ENCODE measurements at regions not wholly inside any gene's neighbourhood (a gene's known extent, or its start where the extent isn't known, plus 50 kb on each side); places are given as distances from the start of the nearest gene placed in this dataset.

DNA sequence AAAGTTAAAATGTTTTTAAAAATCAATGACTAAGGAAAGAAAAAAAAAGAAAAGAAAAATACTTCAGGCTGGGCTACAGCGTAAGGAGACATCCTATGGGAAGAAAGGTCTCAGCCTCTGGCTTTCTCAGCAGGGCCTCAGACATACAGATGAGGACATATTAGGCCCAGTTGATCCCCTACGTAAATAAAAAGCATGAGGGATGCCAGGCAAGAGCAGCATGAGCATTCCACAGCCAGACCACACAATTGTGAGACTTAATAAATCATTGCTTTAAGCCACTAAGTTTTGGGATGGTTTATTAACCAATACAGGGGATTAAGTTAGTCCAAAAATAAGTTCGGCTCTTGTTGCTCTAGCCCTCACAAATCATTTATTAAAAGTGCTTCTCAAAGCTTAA, 394.1 kb upstream of the NECTIN3 start:
- Histone ChIP-seq H3K4me2 (no peak overlapping the region), H4K20me1 (ENCODE audit: insufficient read depth, poor library complexity, severe bottlenecking) (no peaks in the 10 kb centered on the region), H3K4me3 (no peak overlapping the region), H3K79me2 (no peaks in the 10 kb centered on the region), H3K9me2 (replicated peaks; ENCODE audit: insufficient read depth) (no peaks in the 10 kb centered on the region), H2AFZ (no peak overlapping the region), H3K9me3 (ENCODE audit: low read depth) (no peaks in the 10 kb centered on the region), H3K36me3 (replicated peaks; ENCODE audit: insufficient read depth, low read depth) (no peaks in the 10 kb centered on the region), H3K27me3 (no peaks in the 10 kb centered on the region), H3K4me1 (ENCODE audit: insufficient read depth) (no peaks in the 10 kb centered on the region), H3K27ac (no peak overlapping the region)
- DNase-seq (ENCODE audit: low spot score): peak; percentile 19
- TF ChIP-seq, protein P1, sequence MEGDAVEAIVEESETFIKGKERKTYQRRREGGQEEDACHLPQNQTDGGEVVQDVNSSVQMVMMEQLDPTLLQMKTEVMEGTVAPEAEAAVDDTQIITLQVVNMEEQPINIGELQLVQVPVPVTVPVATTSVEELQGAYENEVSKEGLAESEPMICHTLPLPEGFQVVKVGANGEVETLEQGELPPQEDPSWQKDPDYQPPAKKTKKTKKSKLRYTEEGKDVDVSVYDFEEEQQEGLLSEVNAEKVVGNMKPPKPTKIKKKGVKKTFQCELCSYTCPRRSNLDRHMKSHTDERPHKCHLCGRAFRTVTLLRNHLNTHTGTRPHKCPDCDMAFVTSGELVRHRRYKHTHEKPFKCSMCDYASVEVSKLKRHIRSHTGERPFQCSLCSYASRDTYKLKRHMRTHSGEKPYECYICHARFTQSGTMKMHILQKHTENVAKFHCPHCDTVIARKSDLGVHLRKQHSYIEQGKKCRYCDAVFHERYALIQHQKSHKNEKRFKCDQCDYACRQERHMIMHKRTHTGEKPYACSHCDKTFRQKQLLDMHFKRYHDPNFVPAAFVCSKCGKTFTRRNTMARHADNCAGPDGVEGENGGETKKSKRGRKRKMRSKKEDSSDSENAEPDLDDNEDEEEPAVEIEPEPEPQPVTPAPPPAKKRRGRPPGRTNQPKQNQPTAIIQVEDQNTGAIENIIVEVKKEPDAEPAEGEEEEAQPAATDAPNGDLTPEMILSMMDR (IDR thresholded peaks at IDR 0.05; ENCODE audit: poor library complexity): no peak
- TF ChIP-seq EZH2phosphoT487 (IDR thresholded peaks at IDR 0.05; ENCODE audit: low read depth, severe bottlenecking, unreplicated experiment): no peak
- TF ChIP-seq EZH2 (IDR thresholded peaks at IDR 0.05; ENCODE audit: borderline replicate concordance): no peak
- WGBS (ENCODE audit: low lambda C conversion rate, missing lambda C conversion rate): 47% methylated on average over 3 of the region's 3 CpGs

DNA sequence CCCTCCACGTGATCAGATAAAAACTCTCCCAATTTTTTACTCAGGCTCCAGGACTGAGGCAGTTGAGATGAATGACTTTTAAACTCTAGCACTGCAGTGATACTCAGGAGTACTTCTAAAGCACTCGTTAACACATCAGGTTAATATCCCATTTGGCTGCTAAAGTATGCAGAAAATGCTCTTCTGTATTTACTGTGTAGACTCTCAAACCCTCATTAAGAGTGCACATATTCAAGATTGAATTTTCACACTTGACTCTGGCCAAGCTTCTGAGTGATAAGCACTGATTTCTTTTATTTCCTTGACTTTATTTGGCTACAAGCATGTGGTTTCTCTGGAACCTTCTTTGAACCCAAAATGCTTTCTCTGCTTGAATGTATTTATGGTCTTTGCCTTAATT, 392.3 kb upstream of the NECTIN3 start:
- no peaks in the 10 kb centered on the region for H4K20me1 ChIP-seq (ENCODE audit: insufficient read depth, poor library complexity, severe bottlenecking)
- no peaks in the 10 kb centered on the region for H3K36me3 ChIP-seq (replicated peaks; ENCODE audit: insufficient read depth, low read depth)
- no peaks in the 10 kb centered on the region for H3K4me1 ChIP-seq (ENCODE audit: insufficient read depth)
- H3K4me3 ChIP-seq: no peak overlapping the region
- 69% methylated on average over 2 of the region's 2 CpGs for WGBS (ENCODE audit: low lambda C conversion rate, missing lambda C conversion rate)
- no peak for DNase-seq (ENCODE audit: low spot score)
- H3K27ac ChIP-seq: no peak overlapping the region
- H3K9me2 ChIP-seq (replicated peaks; ENCODE audit: insufficient read depth): no peaks in the 10 kb centered on the region
- H3K9me3 ChIP-seq (ENCODE audit: low read depth): no peaks in the 10 kb centered on the region
- H2AFZ ChIP-seq: no peak overlapping the region
- H3K79me2 ChIP-seq: no peaks in the 10 kb centered on the region
- no peaks in the 10 kb centered on the region for H3K27me3 ChIP-seq
- no peak for TF ChIP-seq EZH2 (IDR thresholded peaks at IDR 0.05; ENCODE audit: borderline replicate concordance)
- TF ChIP-seq, protein P1 (IDR thresholded peaks at IDR 0.05; ENCODE audit: poor library complexity): no peak
- TF ChIP-seq EZH2phosphoT487 (IDR thresholded peaks at IDR 0.05; ENCODE audit: low read depth, severe bottlenecking, unreplicated experiment): no peak
- H3K4me2 ChIP-seq: no peak overlapping the region

DNA sequence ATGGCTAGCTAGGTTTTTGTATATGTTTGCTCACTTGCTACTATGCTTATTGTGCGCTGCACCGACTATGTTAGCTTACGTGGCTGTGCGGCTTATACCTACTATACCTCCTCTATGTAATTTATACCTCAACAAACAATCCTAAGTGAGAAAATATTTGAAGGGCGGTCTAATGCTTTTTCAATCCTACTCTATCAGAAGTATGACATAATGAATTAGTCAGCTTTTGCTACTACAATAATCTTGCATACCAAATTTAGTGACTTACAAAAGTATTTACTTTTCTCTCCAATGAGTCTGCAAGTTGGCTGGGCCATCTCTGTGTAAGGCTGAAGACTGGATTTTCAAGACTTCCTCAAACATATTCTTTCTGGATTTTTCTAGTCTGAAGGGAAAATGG, 391.2 kb upstream of the NECTIN3 start:
- DNase-seq (ENCODE audit: low spot score): no peak
- Histone ChIP-seq H2AFZ (no peak overlapping the region), H3K9me3 (ENCODE audit: low read depth) (no peaks in the 10 kb centered on the region), H3K27ac (no peak overlapping the region), H4K20me1 (ENCODE audit: insufficient read depth, poor library complexity, severe bottlenecking) (no peaks in the 10 kb centered on the region), H3K4me3 (no peak overlapping the region), H3K4me1 (ENCODE audit: insufficient read depth) (no peaks in the 10 kb centered on the region), H3K4me2 (no peak overlapping the region), H3K36me3 (replicated peaks; ENCODE audit: insufficient read depth, low read depth) (no peaks in the 10 kb centered on the region), H3K79me2 (no peaks in the 10 kb centered on the region), H3K9me2 (replicated peaks; ENCODE audit: insufficient read depth) (no peaks in the 10 kb centered on the region), H3K27me3 (no peaks in the 10 kb centered on the region)
- 61% methylated on average over 5 of the region's 5 CpGs for WGBS (ENCODE audit: low lambda C conversion rate, missing lambda C conversion rate)
- no peak for TF ChIP-seq EZH2phosphoT487 (IDR thresholded peaks at IDR 0.05; ENCODE audit: low read depth, severe bottlenecking, unreplicated experiment)
- TF ChIP-seq, protein P1 (IDR thresholded peaks at IDR 0.05; ENCODE audit: poor library complexity): no peak
- no peak for TF ChIP-seq EZH2 (IDR thresholded peaks at IDR 0.05; ENCODE audit: borderline replicate concordance)

DNA sequence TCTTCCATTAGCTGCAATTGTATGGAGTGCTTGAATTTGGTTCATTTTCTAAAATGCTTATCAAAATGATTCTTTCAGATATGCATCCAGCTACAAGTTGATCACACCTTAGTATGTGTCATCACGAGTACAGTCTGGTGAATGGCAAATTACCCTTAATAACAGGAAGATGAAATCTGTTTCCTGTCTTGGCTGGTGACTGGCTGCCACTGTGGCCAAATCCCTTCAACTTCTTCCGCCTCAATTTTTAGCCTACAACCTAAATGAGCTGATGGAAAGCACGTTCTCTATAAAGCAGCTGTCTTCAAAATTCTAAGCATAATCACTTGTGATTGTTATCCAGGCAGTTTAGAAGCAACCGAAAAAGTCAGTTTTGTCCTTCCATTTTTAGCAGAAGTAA, 387.1 kb upstream of the NECTIN3 start:
- no peak for DNase-seq (ENCODE audit: low spot score)
- Histone ChIP-seq H3K9me2 (replicated peaks; ENCODE audit: insufficient read depth) (no peaks in the 10 kb centered on the region), H3K27me3 (no peaks in the 10 kb centered on the region), H3K4me1 (ENCODE audit: insufficient read depth) (no peaks in the 10 kb centered on the region), H3K36me3 (replicated peaks; ENCODE audit: insufficient read depth, low read depth) (no peaks in the 10 kb centered on the region), H4K20me1 (ENCODE audit: insufficient read depth, poor library complexity, severe bottlenecking) (no peaks in the 10 kb centered on the region), H3K9me3 (ENCODE audit: low read depth) (no peaks in the 10 kb centered on the region), H2AFZ (no peak overlapping the region), H3K4me3 (no peak overlapping the region), H3K27ac (no peak overlapping the region), H3K4me2 (no peak overlapping the region), H3K79me2 (no peaks in the 10 kb centered on the region)
- TF ChIP-seq EZH2phosphoT487 (IDR thresholded peaks at IDR 0.05; ENCODE audit: low read depth, severe bottlenecking, unreplicated experiment) (no peak), EZH2 (IDR thresholded peaks at IDR 0.05; ENCODE audit: borderline replicate concordance) (no peak)
- TF ChIP-seq, protein P1 (IDR thresholded peaks at IDR 0.05; ENCODE audit: poor library complexity): no peak
- WGBS (ENCODE audit: low lambda C conversion rate, missing lambda C conversion rate): 71% methylated on average over 4 of the region's 4 CpGs
